22Rv1 (cell line): ENCODE measurements at regions not wholly inside any gene's neighbourhood (a gene's known extent, or its start where the extent isn't known, plus 50 kb on each side); places are given as distances from the start of the nearest gene placed in this dataset.

Experiments
- ZFX ChIP-seq: fragments of 450-650 bp; IDR thresholded peaks from 2 replicates; pipeline ENCODE4 v1.6.1; 2017; ENCODE audit warnings: antibody characterized with exemption, borderline replicate concordance
- TF ChIP-seq, protein P1 (sequence below): fragments of 450-650 bp; IDR thresholded peaks from 2 replicates; pipeline ENCODE4 v1.5.1; 2017; ENCODE audit warnings: mild to moderate bottlenecking

DNA sequence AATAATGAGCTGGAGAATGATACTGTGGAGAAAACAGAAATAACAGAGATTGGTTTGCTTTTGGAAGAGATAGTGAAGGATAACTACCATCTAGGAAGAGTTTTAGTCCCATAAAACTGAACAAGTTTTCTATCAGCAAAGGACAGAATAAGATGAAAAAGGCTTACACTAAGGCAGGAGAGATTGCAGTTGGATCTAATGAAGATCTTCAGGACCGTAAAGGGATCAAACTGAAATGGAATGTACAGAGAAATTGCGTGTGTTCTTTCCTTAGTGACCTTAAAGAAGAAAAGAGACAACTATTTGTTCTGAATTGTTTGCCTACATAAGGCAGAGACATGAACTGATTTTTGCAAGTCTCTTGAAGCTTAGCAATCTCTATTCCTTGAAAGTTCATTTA lies 191.7 kb upstream of the MTPN start:
- TF ChIP-seq, protein P1, sequence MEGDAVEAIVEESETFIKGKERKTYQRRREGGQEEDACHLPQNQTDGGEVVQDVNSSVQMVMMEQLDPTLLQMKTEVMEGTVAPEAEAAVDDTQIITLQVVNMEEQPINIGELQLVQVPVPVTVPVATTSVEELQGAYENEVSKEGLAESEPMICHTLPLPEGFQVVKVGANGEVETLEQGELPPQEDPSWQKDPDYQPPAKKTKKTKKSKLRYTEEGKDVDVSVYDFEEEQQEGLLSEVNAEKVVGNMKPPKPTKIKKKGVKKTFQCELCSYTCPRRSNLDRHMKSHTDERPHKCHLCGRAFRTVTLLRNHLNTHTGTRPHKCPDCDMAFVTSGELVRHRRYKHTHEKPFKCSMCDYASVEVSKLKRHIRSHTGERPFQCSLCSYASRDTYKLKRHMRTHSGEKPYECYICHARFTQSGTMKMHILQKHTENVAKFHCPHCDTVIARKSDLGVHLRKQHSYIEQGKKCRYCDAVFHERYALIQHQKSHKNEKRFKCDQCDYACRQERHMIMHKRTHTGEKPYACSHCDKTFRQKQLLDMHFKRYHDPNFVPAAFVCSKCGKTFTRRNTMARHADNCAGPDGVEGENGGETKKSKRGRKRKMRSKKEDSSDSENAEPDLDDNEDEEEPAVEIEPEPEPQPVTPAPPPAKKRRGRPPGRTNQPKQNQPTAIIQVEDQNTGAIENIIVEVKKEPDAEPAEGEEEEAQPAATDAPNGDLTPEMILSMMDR: no peak
- no peak for TF ChIP-seq ZFX
